H1 (cell line): ENCODE measurements at regions not wholly inside any gene's neighbourhood (a gene's known extent, or its start where the extent isn't known, plus 50 kb on each side); places are given as distances from the start of the nearest gene placed in this dataset.
A peak's percentile ranks its signal among the peaks of the same experiment; 100 is the strongest.

Experiments used
- CTCF ChIA-PET: fragments of 300-600 bp; sonication (Branson Sonifier 250); formaldehyde crosslinking; loops from one replicate; lab custom pipeline; 2021; ENCODE audit not compliant: partially characterized antibody; lab: Charles Lee
- POLR2A ChIA-PET: fragments of 300-600 bp; sonication (Branson Sonifier 250); formaldehyde crosslinking; loops from one replicate; lab custom pipeline; 2021; ENCODE audit warnings: inconsistent platforms; ENCODE audit not compliant: partially characterized antibody; lab: Charles Lee
- DNase-seq, 2 experiments: peaks; one replicate each; pipeline versions ENCODE4 v3.0.0 to v3.0.0-alpha.2; 2010 to 2022; ENCODE audit warnings: low spot score in 2 of 2, low read depth in 1 of 2, mixed read lengths in 1 of 2
- FAIRE-seq: peaks from 2 replicates; lab custom pipeline; 2011; peaks lifted over from hg19 to GRCh38; lab: Jason Lieb, UNC
- H2AFZ ChIP-seq: 2 replicates; pipeline ENCODE4 v1.8.1; 2012; ENCODE audit warnings: low read length, inconsistent platforms
- H2AK5ac ChIP-seq: 2 replicates; pipeline ENCODE4 v1.6.1; 2013; ENCODE audit warnings: low read depth, low read length
- H2BK120ac ChIP-seq: replicated peaks from 2 replicates; pipeline ENCODE3; 2013; ENCODE audit warnings: low read depth, low read length, inconsistent platforms
- H2BK12ac ChIP-seq: 2 replicates; pipeline ENCODE4 v1.6.1; 2013; ENCODE audit warnings: low read depth, low read length
- H2BK15ac ChIP-seq: 2 replicates; pipeline ENCODE4 v1.6.1; 2013; ENCODE audit warnings: low read length
- H2BK20ac ChIP-seq: 2 replicates; pipeline ENCODE4 v1.6.1; 2013; ENCODE audit warnings: low read length
- H2BK5ac ChIP-seq: 2 replicates; pipeline ENCODE4 v1.6.1; 2013; ENCODE audit warnings: low read depth, low read length
- H3K14ac ChIP-seq: 2 replicates; pipeline ENCODE4 v1.6.1; 2013; ENCODE audit warnings: inconsistent platforms; ENCODE audit not compliant: insufficient read length
- H3K18ac ChIP-seq: 2 replicates; pipeline ENCODE4 v1.6.1; 2013; ENCODE audit warnings: low read length; ENCODE audit errors: extremely low read depth
- H3K23ac ChIP-seq: 2 replicates; pipeline ENCODE4 v1.6.1; 2013; ENCODE audit warnings: inconsistent platforms; ENCODE audit not compliant: insufficient read length
- H3K23me2 ChIP-seq: 2 replicates; pipeline ENCODE4 v1.6.1; 2013; ENCODE audit warnings: low read depth, low read length
- H3K27ac ChIP-seq: 2 replicates; pipeline ENCODE4 v1.6.1; 2011; ENCODE audit warnings: low read depth, low read length, inconsistent platforms
- H3K27me3 ChIP-seq, 4 experiments: replicated peaks in 1 of 4; 1 replicate in 1 of 4; 2 replicates in 3 of 4; pipeline versions ENCODE4 v1.6.1 to v1.8.1; 2011 to 2013; ENCODE audit warnings: low read length in 3 of 4, mild to moderate bottlenecking in 3 of 4, inconsistent platforms in 2 of 4, mixed read lengths in 2 of 4, moderate library complexity in 1 of 4; ENCODE audit not compliant: control insufficient read depth in 3 of 4, insufficient read depth in 3 of 4; ENCODE audit errors: extremely low read depth in 1 of 4
- H3K36me3 ChIP-seq, 4 experiments: 2 replicates each; pipeline versions ENCODE4 v1.6.1 to v1.8.1; 2011 to 2013; ENCODE audit warnings: mild to moderate bottlenecking in 4 of 4, low read length in 3 of 4, moderate library complexity in 2 of 4, control low read depth in 1 of 4, inconsistent platforms in 1 of 4; ENCODE audit not compliant: insufficient read depth in 4 of 4, control insufficient read depth in 2 of 4
- H3K4ac ChIP-seq: replicated peaks from 2 replicates; pipeline ENCODE3; 2013; ENCODE audit warnings: low read length, low read depth, mixed read lengths, inconsistent platforms; ENCODE audit not compliant: insufficient read length
- H3K4me1 ChIP-seq, 4 experiments: replicated peaks in 1 of 4; 1 replicate in 1 of 4; 2 replicates in 3 of 4; pipeline versions ENCODE4 v1.6.1 to v1.8.1; 2011 to 2013; ENCODE audit warnings: low read length in 3 of 4, inconsistent platforms in 2 of 4, mixed read lengths in 1 of 4; ENCODE audit not compliant: insufficient read depth in 4 of 4, control insufficient read depth in 3 of 4
- H3K4me2 ChIP-seq, 2 experiments: 2 replicates each; pipeline versions ENCODE4 v1.6.1 to v1.8.1; 2011 to 2013; ENCODE audit warnings: low read depth in 2 of 2, low read length in 2 of 2, control low read depth in 1 of 2, inconsistent platforms in 1 of 2, mild to moderate bottlenecking in 1 of 2; ENCODE audit not compliant: insufficient read depth in 1 of 2
- H3K4me3 ChIP-seq, 4 experiments: fragments of 200-600, 300-600 bp in 1 of 4; sonication (generic), shearing (Covaris generic), sonication (Bioruptor Twin) in 1 of 4; 2 replicates each; pipeline versions ENCODE4 v1.5.1 to v1.8.1; 2011 to 2016; ENCODE audit warnings: low read length in 4 of 4, low read depth in 3 of 4, control low read depth in 2 of 4, inconsistent platforms in 2 of 4, mild to moderate bottlenecking in 2 of 4, mixed read lengths in 1 of 4, moderate library complexity in 1 of 4; ENCODE audit not compliant: insufficient read depth in 2 of 4; ENCODE audit errors: extremely low read depth in 1 of 4
- H3K56ac ChIP-seq: replicated peaks from 2 replicates; pipeline ENCODE3; 2013; ENCODE audit warnings: low read depth, mild to moderate bottlenecking, mixed read lengths, low read length, inconsistent platforms; ENCODE audit not compliant: insufficient read length
- H3K79me1 ChIP-seq: 2 replicates; pipeline ENCODE4 v1.6.1; 2013; ENCODE audit warnings: low read depth, low read length, control low read depth
- H3K79me2 ChIP-seq, 2 experiments: 2 replicates each; pipeline versions ENCODE4 v1.6.1 to v1.8.1; 2012 to 2013; ENCODE audit warnings: low read length in 2 of 2, mild to moderate bottlenecking in 2 of 2, inconsistent platforms in 1 of 2; ENCODE audit not compliant: insufficient read depth in 2 of 2, control insufficient read depth in 1 of 2
- H3K9ac ChIP-seq, 4 experiments: replicated peaks in 1 of 4; 1 replicate in 1 of 4; 2 replicates in 3 of 4; pipeline versions ENCODE4 v1.6.1 to v1.8.1; 2011 to 2013; ENCODE audit warnings: low read depth in 3 of 4, low read length in 3 of 4, control low read depth in 2 of 4, mild to moderate bottlenecking in 2 of 4, moderate library complexity in 2 of 4, inconsistent platforms in 1 of 4; ENCODE audit errors: extremely low read depth in 1 of 4
- H3K9me3 ChIP-seq, 2 experiments: 2 replicates each; pipeline versions ENCODE4 v1.6.1 to v1.8.1; 2012 to 2013; ENCODE audit warnings: mild to moderate bottlenecking in 2 of 2, moderate library complexity in 2 of 2, control low read depth in 1 of 2, inconsistent platforms in 1 of 2, low read depth in 1 of 2, low read length in 1 of 2, mixed read lengths in 1 of 2; ENCODE audit not compliant: insufficient read depth in 2 of 2
- H4K20me1 ChIP-seq, 2 experiments: replicated peaks in 1 of 2; 2 replicates each; pipeline versions ENCODE3 to v1.8.1; 2011 to 2013; ENCODE audit warnings: inconsistent platforms in 2 of 2, low read length in 2 of 2, mild to moderate bottlenecking in 1 of 2; ENCODE audit not compliant: insufficient read depth in 2 of 2, control insufficient read depth in 1 of 2
- H4K5ac ChIP-seq: 2 replicates; pipeline ENCODE4 v1.6.1; 2013; ENCODE audit warnings: low read length, low read depth, mixed read lengths, inconsistent platforms; ENCODE audit not compliant: insufficient read length
- H4K8ac ChIP-seq: 2 replicates; pipeline ENCODE4 v1.8.0; 2013; ENCODE audit warnings: mild to moderate bottlenecking, moderate library complexity, low read length, inconsistent platforms; ENCODE audit not compliant: insufficient read depth; ENCODE audit errors: extremely low read depth
- H4K91ac ChIP-seq: replicated peaks from 2 replicates; pipeline ENCODE3; 2013; ENCODE audit warnings: low read length, mixed read lengths, inconsistent platforms; ENCODE audit not compliant: insufficient read length
- ASH2L ChIP-seq: fragments of 200-600, 300-600 bp; sonication (generic); IDR thresholded peaks from one replicate; pipeline ENCODE4 v1.7.1; 2017; ENCODE audit warnings: low read length
- EP300 ChIP-seq, 2 experiments: IDR thresholded peaks; 1 replicate in 1 of 2; 2 replicates in 1 of 2; pipeline ENCODE4 v1.6.1; 2011 to 2012; ENCODE audit warnings: low read depth in 2 of 2, low read length in 2 of 2, mild to moderate bottlenecking in 2 of 2, borderline replicate concordance in 1 of 2, inconsistent platforms in 1 of 2, moderate library complexity in 1 of 2
- EZH2 ChIP-seq: fragments of 200-600 bp; sonication (generic); IDR thresholded peaks from 2 replicates; pipeline ENCODE4 v1.7.1; 2012; ENCODE audit warnings: low read depth, mild to moderate bottlenecking, moderate library complexity, low read length, inconsistent platforms; ENCODE audit not compliant: severe bottlenecking
- GABPA ChIP-seq: IDR thresholded peaks from 2 replicates; pipeline ENCODE4 v1.6.1; 2011; ENCODE audit warnings: mild to moderate bottlenecking, low read length, moderate library complexity, borderline replicate concordance; ENCODE audit not compliant: insufficient read depth
- KDM1A ChIP-seq: fragments of 200-600, 300-600 bp; sonication (generic); IDR thresholded peaks from 2 replicates; pipeline ENCODE4 v1.7.1; 2016; ENCODE audit warnings: mild to moderate bottlenecking, low read length, borderline replicate concordance
- POLR2A ChIP-seq, 2 experiments: IDR thresholded peaks; 1 replicate in 1 of 2; 2 replicates in 1 of 2; pipeline ENCODE4 v1.6.1; 2011; ENCODE audit warnings: low read depth in 2 of 2, low read length in 2 of 2, mild to moderate bottlenecking in 2 of 2; ENCODE audit errors: control extremely low read depth in 1 of 2
- RAD21 ChIP-seq, 2 experiments: IDR thresholded peaks in 1 of 2; conservative IDR thresholded peaks in 1 of 2; 2 replicates each; pipeline ENCODE4 v1.6.1; 2011; ENCODE audit warnings: low read depth in 2 of 2, low read length in 2 of 2, improper control_type of control experiment in 1 of 2, inconsistent platforms in 1 of 2, mild to moderate bottlenecking in 1 of 2, moderate library complexity in 1 of 2
- WGBS, 2 experiments: shearing (Covaris generic) in 1 of 2; methylation state at CpG; one replicate each; pipeline versions ENCODE4 v1.1.6 to v1.1.7; 2013 to 2015; ENCODE audit warnings: low lambda C conversion rate in 2 of 2, mixed read lengths in 2 of 2, inconsistent platforms in 1 of 2, low coverage in 1 of 2, missing lambda C conversion rate in 1 of 2; ENCODE audit not compliant: insufficient replicate concordance in 2 of 2, insufficient coverage in 1 of 2, insufficient read length in 1 of 2; ENCODE audit errors: extremely low coverage in 1 of 2, missing lambda C conversion rate in 1 of 2; 5-methylcytosine and 5-hydroxymethylcytosine counted together

DNA sequence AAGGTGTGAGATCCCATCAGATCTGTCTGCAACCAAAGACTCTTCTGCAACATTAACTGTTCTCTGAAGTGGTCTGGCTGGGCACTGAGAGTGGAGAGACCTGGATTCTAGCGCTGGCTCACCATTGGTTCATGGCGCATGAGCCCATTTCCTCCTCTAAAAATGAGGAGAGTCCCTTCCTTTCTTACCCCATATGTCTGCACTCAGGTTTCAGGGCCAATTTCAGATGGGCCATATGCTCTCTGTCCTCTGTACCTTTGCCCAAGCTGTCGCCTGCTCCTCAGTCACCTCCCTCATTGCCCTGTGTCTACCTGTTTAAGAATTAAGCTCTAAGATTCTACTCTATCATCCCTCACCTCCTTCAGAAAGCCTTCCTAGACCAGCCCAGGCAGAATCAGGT, 484.7 kb downstream of the INSC start:
- Histone ChIP-seq H2BK15ac (no peak overlapping the region; the same call in 1 of the 2 replicates), H2BK12ac (no peak overlapping the region), H2BK120ac (no peak overlapping the region), H4K20me1 (no peaks in the 10 kb centered on the region), H2BK20ac (peak overlapping the region; percentile 51; the same call in 1 of the 2 replicates), H3K56ac (no peak overlapping the region), H3K23me2 (no peaks in the 10 kb centered on the region), H3K4me2 (no peak overlapping the region), H3K79me2 (no peaks in the 10 kb centered on the region), H3K4me3 (no peak overlapping the region), H3K27me3 (no peaks in the 10 kb centered on the region), H3K18ac (no peak overlapping the region), H3K27ac (no peak overlapping the region), H3K9ac (no peak overlapping the region), H3K4me1 (peaks cover 0 to 7% (median 0%) of the 10 kb centered on the region in 4 experiments; a peak in 1 of 7 replicates), H3K9me3 (peaks cover 6 to 10% of the 10 kb centered on the region in 2 experiments; a peak in 3 of 4 replicates), H2BK5ac (no peak overlapping the region), H3K4ac (no peak overlapping the region), H4K5ac (no peak overlapping the region), H3K23ac (no peak overlapping the region), H2AK5ac (no peak overlapping the region), H3K14ac (no peak overlapping the region), H3K36me3 (no peaks in the 10 kb centered on the region), H3K79me1 (no peaks in the 10 kb centered on the region), H4K8ac (no peak overlapping the region), H4K91ac (no peak overlapping the region), H2AFZ (no peak overlapping the region)
- DNase-seq: no peak
- TF ChIP-seq KDM1A: no peak
- no peak for TF ChIP-seq EZH2
- TF ChIP-seq ASH2L: no peak
- no peak for TF ChIP-seq EP300 (IDR thresholded peaks at IDR 0.05; ENCODE audit: borderline replicate concordance in 1 of 2, low read depth in 2 of 2, low read length in 2 of 2)
- no peak for TF ChIP-seq GABPA
- no peak for TF ChIP-seq POLR2A (IDR thresholded peaks at IDR 0.05; ENCODE audit: control extremely low read depth in 1 of 2, low read depth in 2 of 2, low read length in 2 of 2)
- TF ChIP-seq RAD21 (IDR thresholded peaks at IDR 0.05 in 1 of 2, conservative IDR thresholded peaks at IDR 0.05 in 1 of 2; ENCODE audit: low read depth in 2 of 2, low read length in 2 of 2): no peak
- WGBS, 2 experiments: 97% methylated on average over 3 of the region's 3 CpGs; no CpG with 5 or more reads in 1 of the 2 experiments
- CTCF ChIA-PET: interaction anchor here (1.1 to 1.5 kb wide), 5 partner anchors 27 to 271 kb away, joined by 3 to 4 read pairs (median 3); no protein-coding TSS in a partner anchor
- FAIRE-seq: no peak
- POLR2A ChIA-PET: no interaction called here
